ENCODE measurements at regions not wholly inside any gene's neighbourhood (a gene's known extent, or its start where the extent isn't known, plus 50 kb on each side); places are given as distances from the start of the nearest gene placed in this dataset.

DNA sequence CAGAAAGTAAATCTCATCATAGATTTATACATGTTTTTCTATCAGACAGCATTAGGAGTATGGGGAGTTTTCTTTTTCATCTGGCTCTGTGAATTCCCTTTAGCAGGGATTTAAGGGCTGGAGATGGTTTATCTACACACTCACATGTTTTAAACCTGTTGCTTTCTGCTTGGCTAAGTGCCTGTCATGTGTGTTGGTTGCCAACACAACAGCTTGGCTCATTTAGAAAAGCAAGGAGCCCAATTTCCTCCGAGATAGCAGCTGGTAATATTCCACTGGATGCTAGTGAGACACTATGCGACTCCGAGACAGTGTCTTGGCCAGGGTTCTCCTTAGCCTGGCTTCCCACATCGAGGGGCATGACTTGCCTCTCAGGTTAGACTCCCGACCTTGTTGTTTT, 83.3 kb downstream of the KLF5 start:
- TF ChIP-seq, protein P1, sequence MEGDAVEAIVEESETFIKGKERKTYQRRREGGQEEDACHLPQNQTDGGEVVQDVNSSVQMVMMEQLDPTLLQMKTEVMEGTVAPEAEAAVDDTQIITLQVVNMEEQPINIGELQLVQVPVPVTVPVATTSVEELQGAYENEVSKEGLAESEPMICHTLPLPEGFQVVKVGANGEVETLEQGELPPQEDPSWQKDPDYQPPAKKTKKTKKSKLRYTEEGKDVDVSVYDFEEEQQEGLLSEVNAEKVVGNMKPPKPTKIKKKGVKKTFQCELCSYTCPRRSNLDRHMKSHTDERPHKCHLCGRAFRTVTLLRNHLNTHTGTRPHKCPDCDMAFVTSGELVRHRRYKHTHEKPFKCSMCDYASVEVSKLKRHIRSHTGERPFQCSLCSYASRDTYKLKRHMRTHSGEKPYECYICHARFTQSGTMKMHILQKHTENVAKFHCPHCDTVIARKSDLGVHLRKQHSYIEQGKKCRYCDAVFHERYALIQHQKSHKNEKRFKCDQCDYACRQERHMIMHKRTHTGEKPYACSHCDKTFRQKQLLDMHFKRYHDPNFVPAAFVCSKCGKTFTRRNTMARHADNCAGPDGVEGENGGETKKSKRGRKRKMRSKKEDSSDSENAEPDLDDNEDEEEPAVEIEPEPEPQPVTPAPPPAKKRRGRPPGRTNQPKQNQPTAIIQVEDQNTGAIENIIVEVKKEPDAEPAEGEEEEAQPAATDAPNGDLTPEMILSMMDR (IDR thresholded peaks at IDR 0.05; ENCODE audit: low read length, missing control alignments) = no peak
- H3K4me3 ChIP-seq (replicated peaks; ENCODE audit: low read depth, low read length) = no peak overlapping the region
- DNase-seq (ENCODE audit: low read depth) = peak; percentile 27

- TF ChIP-seq, protein P1 (IDR thresholded peaks at IDR 0.05; ENCODE audit: low read length, missing control alignments) = no peak
- peak; percentile 60 for DNase-seq (ENCODE audit: low read depth)
- H3K4me3 ChIP-seq (replicated peaks; ENCODE audit: low read depth, low read length) = peak overlapping the region; percentile 27
Measured at GRCh38 chr13:73141292-73141771, 82.5 kb downstream of the KLF5 start.

GRCh38 chr13:73140801-73141200, 82.0 kb downstream of the KLF5 start:
- H3K4me3 ChIP-seq (replicated peaks; ENCODE audit: low read depth, low read length) = no peak overlapping the region
- TF ChIP-seq, protein P1 (IDR thresholded peaks at IDR 0.05; ENCODE audit: low read length, missing control alignments) = no peak
- no peak for DNase-seq (ENCODE audit: low read depth)

DNA sequence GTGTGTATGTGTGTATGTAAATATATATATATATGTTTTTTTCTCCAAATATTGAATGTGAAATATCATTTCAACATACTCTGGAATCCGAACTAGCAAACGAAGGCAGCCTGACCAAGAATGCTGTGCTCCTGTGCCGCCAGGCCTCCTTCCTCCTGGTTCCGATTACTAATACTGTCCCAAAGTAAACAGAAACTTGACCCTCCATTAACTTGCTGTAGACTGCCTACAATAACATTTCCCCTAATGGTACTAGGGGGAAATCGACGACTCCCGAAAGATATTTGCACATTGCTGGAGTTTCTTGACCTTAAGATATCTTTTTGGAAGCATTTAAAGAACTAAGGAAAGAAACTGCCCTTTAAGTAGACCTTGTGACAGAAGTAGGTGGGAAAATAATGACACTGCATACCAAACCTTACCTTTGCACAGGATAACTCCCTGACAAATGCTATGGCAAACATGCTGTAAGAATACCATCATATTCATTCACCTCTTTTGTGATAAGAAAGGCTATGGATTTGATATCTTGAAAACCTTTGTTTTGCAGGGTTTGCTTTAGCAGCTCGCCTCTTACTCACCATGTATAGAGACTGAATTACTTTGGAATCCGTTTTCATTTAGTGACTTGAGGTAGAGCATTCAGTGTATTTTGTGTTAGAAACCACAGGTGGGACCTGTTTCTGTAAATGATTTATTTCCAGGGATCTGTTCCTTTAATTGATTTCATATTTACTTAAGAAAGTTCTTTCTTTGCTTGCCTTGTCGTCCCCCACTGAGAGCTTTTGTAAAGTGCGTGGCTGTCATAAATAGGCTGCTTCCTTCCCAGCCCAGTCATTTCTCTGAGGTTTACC, 80.1 kb downstream of the KLF5 start:
- peak; percentile 8 for DNase-seq (ENCODE audit: low read depth)
- no peak overlapping the region for H3K4me3 ChIP-seq (replicated peaks; ENCODE audit: low read depth, low read length)
- TF ChIP-seq, protein P1 (IDR thresholded peaks at IDR 0.05; ENCODE audit: low read length, missing control alignments) = no peak

GRCh38 chr13:73138276-73138637, 79.5 kb downstream of the KLF5 start:
- no peak overlapping the region for H3K4me3 ChIP-seq (replicated peaks; ENCODE audit: low read depth, low read length)
- peak; percentile 19 for DNase-seq (ENCODE audit: low read depth)
- TF ChIP-seq, protein P1 (IDR thresholded peaks at IDR 0.05; ENCODE audit: low read length, missing control alignments) = no peak

- TF ChIP-seq, protein P1 (IDR thresholded peaks at IDR 0.05; ENCODE audit: low read length, missing control alignments) = no peak
Measured at GRCh38 chr13:73136776-73137175, 78.0 kb downstream of the KLF5 start.

DNA sequence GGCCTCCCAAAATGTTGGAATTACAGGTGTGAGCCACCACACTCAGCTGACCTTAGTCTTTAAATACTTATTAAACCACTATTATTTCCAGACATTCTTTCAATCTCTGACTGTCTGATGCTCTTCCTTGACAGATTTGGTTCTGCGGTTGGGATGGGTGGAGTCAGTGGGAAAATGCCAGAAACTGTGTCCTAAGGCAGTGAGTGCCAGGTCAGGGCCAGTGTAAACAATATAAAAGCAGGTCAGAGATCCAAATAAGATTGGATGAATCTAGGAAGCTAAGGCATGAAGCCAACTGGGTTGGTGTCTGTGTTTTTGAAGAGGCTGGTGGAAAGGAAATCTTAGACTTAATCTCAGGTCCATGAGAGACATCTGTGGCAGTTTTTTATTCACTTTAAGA, 74.7 kb downstream of the KLF5 start:
- H3K4me3 ChIP-seq (replicated peaks; ENCODE audit: low read depth, low read length) = no peak overlapping the region
- no peak for DNase-seq (ENCODE audit: low read depth)
- TF ChIP-seq, protein P1 (IDR thresholded peaks at IDR 0.05; ENCODE audit: low read length, missing control alignments) = no peak

More at GRCh38 chr13:73136776-73137175, 78.0 kb downstream of the KLF5 start:
- no peak overlapping the region for H3K4me3 ChIP-seq (replicated peaks; ENCODE audit: low read depth, low read length)
- no peak for DNase-seq (ENCODE audit: low read depth)

Data from fibroblast of pulmonary artery (primary cell).